CD4-positive, alpha-beta T cell treated with Interleukin-2 at 100 ng/mL for 4 hours (primary cell): ENCODE measurements at regions not wholly inside any gene's neighbourhood (a gene's known extent, or its start where the extent isn't known, plus 50 kb on each side); places are given as distances from the start of the nearest gene placed in this dataset.
"Not testable (repeated sequence)": the region's sequence is repeated elsewhere in the genome, so short reads cannot be mapped to it uniquely, and the experiment has no call there.

Source experiments
- DNase-seq: peaks from one replicate; pipeline ENCODE4 v3.0.0-alpha.2; 2020; ENCODE audit warnings: low spot score

DNA sequence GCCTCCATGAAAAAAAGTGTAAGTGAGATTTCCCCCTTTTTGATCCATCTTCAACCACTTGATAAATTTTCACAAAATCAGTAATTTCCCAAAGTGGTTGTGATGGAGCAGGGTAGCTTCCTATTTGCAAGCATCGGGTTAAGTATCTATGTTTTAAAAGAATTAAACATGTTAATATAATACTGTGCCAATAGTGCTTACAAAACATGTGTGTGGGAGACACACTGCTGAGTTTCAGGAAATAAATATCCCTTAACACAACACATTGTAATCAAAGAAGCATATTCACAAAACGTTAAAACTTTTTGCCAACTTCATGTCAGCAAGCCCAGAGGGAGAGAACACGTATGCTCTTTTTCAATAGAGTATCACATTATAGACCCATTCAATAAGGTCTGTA, 526.9 kb downstream of the TTLL7 start:
- not testable (repeated sequence) for DNase-seq

GRCh38 chr1:83471272-83471671, 527.7 kb downstream of the TTLL7 start:
- DNase-seq: not testable (repeated sequence)

DNA sequence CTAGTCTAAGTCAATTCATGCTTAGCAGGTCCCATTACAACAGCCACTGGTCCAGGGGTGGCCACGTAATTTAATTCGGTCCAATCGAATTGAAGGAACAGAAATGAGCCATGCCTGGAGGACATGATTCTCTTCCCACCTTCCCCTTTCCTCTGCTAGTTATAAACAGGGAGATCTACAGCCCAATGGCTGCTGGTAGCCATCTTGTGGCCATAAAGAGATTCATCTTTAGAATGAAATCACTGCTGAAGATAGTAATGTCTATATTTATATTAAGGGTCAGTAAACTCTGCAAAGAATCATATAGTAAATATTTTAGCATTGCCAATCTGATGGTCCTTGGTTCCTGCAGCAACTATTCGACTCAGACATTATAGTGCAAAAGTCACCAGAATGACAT, 530.6 kb downstream of the TTLL7 start:
- DNase-seq: not testable (repeated sequence)

DNA sequence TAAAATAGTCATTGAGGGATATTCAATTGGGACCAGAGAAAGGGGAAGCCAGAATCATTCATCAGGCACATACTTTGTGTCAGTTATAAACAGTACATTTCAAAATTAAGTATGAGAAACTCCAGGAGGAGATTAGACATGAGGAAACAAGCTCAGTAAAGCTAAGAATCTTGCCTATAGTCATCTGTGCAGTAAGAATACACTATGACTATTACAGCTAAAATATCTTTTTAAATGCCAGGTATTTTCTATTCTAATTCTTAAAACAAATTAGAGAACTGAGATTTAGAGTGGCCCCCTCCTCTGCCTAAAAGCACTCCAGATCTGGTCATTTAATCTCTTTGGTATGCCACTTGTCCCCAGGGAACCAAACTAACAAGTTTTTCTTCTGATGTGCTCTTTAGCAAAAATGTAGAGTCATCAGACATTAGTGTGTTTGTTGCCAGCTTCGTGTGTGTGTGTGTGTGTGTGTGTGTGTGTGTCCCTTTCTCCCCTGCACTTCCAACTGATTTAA, 541.1 kb downstream of the TTLL7 start:
- DNase-seq: not testable (repeated sequence)

DNA sequence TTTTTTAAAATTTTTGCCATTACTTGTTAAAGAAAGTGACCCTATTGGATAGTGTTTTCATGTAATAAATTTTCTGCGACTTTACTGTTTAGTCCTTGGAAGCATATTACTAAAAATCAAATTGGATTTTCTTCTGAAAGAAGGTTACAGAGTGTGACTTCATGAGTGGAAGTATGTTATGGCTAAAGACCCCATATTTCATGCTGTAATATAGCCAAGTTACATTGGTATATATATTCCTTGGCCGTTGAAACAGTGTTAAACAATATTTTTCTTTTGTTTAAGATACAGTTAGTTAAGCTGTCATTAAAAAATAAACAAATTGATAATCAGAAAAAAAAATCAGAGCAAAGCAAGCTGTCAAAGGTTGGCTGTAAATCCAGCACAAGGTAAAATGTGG, 541.7 kb downstream of the TTLL7 start:
- DNase-seq: not testable (repeated sequence)

GRCh38 chr1:83455753-83456152, 543.2 kb downstream of the TTLL7 start:
- not testable (repeated sequence) for DNase-seq

DNA sequence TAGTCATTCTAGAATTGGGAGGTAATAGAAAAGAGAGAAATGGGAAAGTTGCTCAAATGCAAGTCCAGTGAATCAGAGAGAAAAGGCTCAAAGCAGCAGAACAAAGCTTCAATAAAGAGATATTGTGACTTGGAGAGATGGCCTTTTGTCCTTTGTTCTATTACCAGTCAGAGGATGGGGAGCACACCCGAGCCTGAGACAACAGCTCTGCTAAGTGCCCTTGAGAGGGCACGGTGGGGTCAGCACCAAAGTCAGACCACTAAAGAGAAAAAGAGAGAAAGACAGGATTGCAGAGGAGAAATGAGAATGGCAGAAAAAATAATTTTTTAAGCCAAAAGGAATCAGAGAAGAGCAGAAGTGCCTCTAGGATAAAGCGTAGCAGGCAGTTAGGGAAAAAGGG, 553.1 kb downstream of the TTLL7 start:
- not testable (repeated sequence) for DNase-seq

DNA sequence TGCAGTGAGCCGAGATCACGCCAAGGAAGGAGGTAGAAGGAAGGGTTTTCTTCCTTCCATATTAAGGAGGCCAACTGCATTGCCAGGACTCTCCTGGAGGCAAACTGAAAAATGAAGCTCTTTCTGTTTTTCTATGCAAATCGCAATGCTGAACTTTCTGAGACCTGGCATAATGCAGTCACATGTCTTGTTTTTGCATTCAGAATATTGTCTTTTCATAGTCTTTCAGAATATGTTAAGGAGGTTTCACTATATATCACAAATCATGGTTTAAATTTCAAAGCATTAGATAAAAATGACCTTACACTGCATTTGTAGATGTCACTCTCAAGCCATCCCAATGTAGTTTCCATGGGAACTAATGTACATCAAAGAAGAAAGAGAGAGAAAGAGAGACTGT, 556.5 kb downstream of the TTLL7 start:
- not testable (repeated sequence) for DNase-seq

GRCh38 chr1:83440586-83440985, 558.3 kb downstream of the TTLL7 start:
- DNase-seq: not testable (repeated sequence)

DNA sequence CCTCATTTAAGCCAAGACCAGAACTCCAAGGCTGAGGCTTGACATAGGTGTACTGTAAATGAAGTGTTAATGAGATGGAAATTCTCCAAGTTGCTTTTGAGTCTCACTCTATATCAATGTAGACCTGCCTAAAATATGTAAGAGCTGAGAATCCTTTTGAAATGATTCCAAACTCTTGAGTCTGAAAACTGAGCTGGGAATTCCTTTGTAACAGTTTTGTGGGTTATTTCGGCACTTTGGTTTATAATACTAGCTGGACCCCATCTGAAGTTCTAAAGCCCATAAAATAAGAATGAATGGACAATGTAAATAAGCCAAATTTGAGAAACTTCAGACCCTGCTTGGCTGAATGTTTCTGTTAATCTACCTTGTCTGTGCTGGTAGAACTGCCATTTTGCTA, 558.9 kb downstream of the TTLL7 start:
- DNase-seq: not testable (repeated sequence)

GRCh38 chr1:83438316-83438715, 560.6 kb downstream of the TTLL7 start:
- DNase-seq: not testable (repeated sequence)

GRCh38 chr1:83435336-83435735, 563.6 kb downstream of the TTLL7 start:
- DNase-seq: not testable (repeated sequence)

GRCh38 chr1:83427566-83427965, 571.4 kb downstream of the TTLL7 start:
- not testable (repeated sequence) for DNase-seq

DNA sequence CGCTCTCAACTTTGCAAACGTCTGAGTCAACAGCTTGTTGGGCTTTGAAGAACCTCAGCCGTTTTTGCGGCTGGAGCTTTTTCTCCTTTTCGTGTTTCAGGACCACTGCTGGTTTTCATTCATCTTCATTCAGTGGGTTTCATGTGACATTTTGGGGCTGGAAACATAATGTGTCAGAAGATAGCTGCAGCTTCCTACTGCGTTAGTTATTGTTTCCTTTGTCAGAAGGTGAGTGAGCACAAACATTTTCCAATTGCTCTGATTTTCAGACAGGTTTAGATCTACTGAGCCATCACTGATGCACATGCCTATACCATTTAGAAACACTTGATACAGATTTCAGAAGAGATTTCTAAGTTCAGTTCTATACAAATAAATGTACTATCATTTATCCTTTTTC, 575.5 kb downstream of the TTLL7 start:
- not testable (repeated sequence) for DNase-seq

GRCh38 chr1:83418558-83418957, 580.4 kb downstream of the TTLL7 start:
- DNase-seq: no peak

- DNase-seq: not testable (repeated sequence)
Measured at GRCh38 chr1:83413839-83414107, 585.2 kb downstream of the TTLL7 start.

GRCh38 chr1:83410746-83411413, 588.1 kb downstream of the TTLL7 start:
- DNase-seq: not testable (repeated sequence)

DNA sequence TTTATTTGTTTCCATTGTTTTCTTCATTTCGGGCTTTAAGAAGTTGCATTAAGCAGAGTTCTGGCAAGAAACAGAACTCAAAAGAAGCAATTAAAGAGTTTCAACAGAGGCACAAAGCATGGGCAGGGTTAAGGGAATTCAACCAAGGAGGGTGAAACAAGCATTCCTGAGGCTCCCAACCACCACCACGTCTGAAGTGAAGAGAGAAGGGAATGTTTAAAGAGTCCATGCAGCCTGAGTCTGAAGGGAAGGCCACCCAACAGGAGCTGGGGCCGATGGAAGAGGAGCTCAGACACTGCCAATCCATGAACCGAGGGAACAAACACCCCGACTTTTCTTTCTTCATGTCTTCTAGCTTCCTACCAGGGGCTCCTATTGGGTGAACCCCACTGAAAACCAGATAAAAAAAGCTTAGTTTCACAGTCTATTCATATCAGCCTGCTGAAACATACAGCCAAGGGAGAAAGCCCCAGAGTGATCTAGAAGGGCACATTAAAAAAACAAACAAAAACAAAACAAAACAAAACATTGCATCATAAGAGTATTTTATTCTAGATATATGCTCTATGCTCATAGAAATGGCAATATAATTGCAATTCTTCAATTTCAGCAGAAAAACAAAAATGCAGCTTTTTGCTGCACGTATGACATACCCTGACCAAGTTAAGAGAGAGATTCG, 592.1 kb downstream of the TTLL7 start:
- not testable (repeated sequence) for DNase-seq

GRCh38 chr1:83405789-83406188, 593.1 kb downstream of the TTLL7 start:
- DNase-seq: not testable (repeated sequence)

DNA sequence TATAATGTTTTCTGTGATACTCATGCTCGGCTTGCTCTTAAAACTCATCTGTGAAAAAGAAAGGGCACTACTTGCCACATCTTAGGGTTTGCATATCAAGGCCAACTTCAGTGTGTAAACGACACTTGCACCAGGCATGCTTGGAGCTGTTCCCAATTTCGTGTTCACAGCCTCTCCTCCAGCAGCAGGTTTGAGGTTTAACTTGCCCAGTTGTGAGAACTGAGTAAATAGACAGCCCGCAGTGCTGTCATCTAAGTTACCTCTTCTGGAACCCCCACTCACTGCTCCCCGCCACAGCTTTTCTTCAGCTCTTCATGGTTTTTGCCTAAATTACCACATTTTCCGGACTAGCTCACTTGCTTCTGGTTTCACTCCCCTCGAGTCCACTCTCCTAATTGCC, 595.4 kb downstream of the TTLL7 start:
- DNase-seq: not testable (repeated sequence)

DNA sequence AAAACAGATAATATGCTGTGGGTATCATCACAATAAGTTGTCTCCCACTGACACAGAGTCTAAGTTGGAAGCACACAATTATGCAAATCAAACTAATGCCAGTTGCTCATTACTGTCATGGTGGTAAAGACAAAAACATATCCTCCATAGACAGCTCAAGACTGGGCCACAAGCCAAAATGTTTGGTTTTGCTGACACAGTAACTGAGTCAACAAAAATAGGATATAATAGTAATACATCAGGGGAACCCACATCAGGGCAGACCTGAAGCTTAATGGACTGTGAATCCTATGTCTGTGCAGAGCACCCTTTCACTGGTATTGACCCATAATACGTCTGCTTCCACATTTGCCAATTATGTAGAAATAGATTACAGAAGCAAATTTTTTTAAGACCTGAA, 597.8 kb downstream of the TTLL7 start:
- not testable (repeated sequence) for DNase-seq

- DNase-seq: not testable (repeated sequence)
Measured at GRCh38 chr1:83400173-83400572, 598.8 kb downstream of the TTLL7 start.

- not testable (repeated sequence) for DNase-seq
Measured at GRCh38 chr1:83398125-83398524, 600.8 kb downstream of the TTLL7 start.

GRCh38 chr1:83395130-83395529, 603.8 kb downstream of the TTLL7 start:
- DNase-seq: not testable (repeated sequence)
